GM06990 (cell line): ENCODE measurements at regions not wholly inside any gene's neighbourhood (a gene's known extent, or its start where the extent isn't known, plus 50 kb on each side); places are given as distances from the start of the nearest gene placed in this dataset.
A peak's percentile ranks its signal among the peaks of the same experiment; 100 is the strongest.

Experiments used
- DNase-seq: peaks from one replicate; pipeline ENCODE4 v3.0.0-alpha.2; 2011; ENCODE audit not compliant: insufficient read length; ENCODE audit errors: extremely low read depth
- H3K27me3 ChIP-seq: replicated peaks from 2 replicates; pipeline ENCODE4 v1.6.0; 2011; ENCODE audit warnings: low read length; ENCODE audit not compliant: control insufficient read depth, insufficient read depth
- H3K36me3 ChIP-seq: 2 replicates; pipeline ENCODE4 v1.5.1; 2011; ENCODE audit warnings: low read length; ENCODE audit not compliant: control insufficient read depth, insufficient read depth
- H3K4me3 ChIP-seq: replicated peaks from 2 replicates; pipeline ENCODE4 v1.5.1; 2011; ENCODE audit warnings: low read depth, mild to moderate bottlenecking, control low read depth, low read length
- CTCF ChIP-seq: IDR thresholded peaks from 2 replicates; pipeline ENCODE4 v1.5.1; 2011; ENCODE audit warnings: low read length, control low read depth, mild to moderate bottlenecking, inconsistent platforms; ENCODE audit not compliant: insufficient read depth, poor library complexity, severe bottlenecking

- no peaks in the 10 kb centered on the region; the same call in 1 of the 2 replicates for H3K27me3 ChIP-seq
- no peak for DNase-seq
- no peaks in the 10 kb centered on the region for H3K36me3 ChIP-seq
- TF ChIP-seq CTCF, result no peak
- no peak overlapping the region for H3K4me3 ChIP-seq
Observed at GRCh38 chr5:34449639-34450038, 206.5 kb upstream of the RAI14 start.

- no peak for DNase-seq
- Histone ChIP-seq H3K4me3 (no peak overlapping the region), H3K36me3 (no peaks in the 10 kb centered on the region), H3K27me3 (no peaks in the 10 kb centered on the region; the same call in 1 of the 2 replicates)
- no peak for TF ChIP-seq CTCF
Observed at GRCh38 chr5:34450338-34450737, 205.8 kb upstream of the RAI14 start.

GRCh38 chr5:34452170-34452828 lies 203.8 kb upstream of the RAI14 start:
- no peaks in the 10 kb centered on the region for H3K36me3 ChIP-seq
- H3K4me3 ChIP-seq, result no peak overlapping the region
- TF ChIP-seq CTCF, result peak; percentile 22
- no peak for DNase-seq
- no peaks in the 10 kb centered on the region; the same call in 1 of the 2 replicates for H3K27me3 ChIP-seq

- no peaks in the 10 kb centered on the region; the same call in 1 of the 2 replicates for H3K27me3 ChIP-seq
- no peak overlapping the region for H3K4me3 ChIP-seq
- no peak for DNase-seq
- TF ChIP-seq CTCF, result no peak
- H3K36me3 ChIP-seq, result no peaks in the 10 kb centered on the region
Observed at GRCh38 chr5:34455098-34455497, 201.0 kb upstream of the RAI14 start.

GRCh38 chr5:34459908-34460307 lies 196.2 kb upstream of the RAI14 start:
- Histone ChIP-seq H3K27me3 (no peaks in the 10 kb centered on the region), H3K4me3 (no peak overlapping the region), H3K36me3 (no peaks in the 10 kb centered on the region)
- DNase-seq, result no peak
- no peak for TF ChIP-seq CTCF

- no peak overlapping the region for H3K4me3 ChIP-seq
- H3K27me3 ChIP-seq, result no peaks in the 10 kb centered on the region
- no peak for DNase-seq
- no peak for TF ChIP-seq CTCF
- no peaks in the 10 kb centered on the region for H3K36me3 ChIP-seq
Observed at GRCh38 chr5:34460496-34460895, 195.6 kb upstream of the RAI14 start.
